NCI-H2029 treated with DMSO at 0.1 percent for 48 hours (cell line): ENCODE measurements at regions not wholly inside any gene's neighbourhood (a gene's known extent, or its start where the extent isn't known, plus 50 kb on each side); places are given as distances from the start of the nearest gene placed in this dataset.
"Not testable (repeated sequence)": the region's sequence is repeated elsewhere in the genome, so short reads cannot be mapped to it uniquely, and the experiment has no call there.

Source experiments
- DNase-seq: peaks from one replicate; lab custom pipeline; 2025; lab: John Stamatoyannopoulos, UW

DNA sequence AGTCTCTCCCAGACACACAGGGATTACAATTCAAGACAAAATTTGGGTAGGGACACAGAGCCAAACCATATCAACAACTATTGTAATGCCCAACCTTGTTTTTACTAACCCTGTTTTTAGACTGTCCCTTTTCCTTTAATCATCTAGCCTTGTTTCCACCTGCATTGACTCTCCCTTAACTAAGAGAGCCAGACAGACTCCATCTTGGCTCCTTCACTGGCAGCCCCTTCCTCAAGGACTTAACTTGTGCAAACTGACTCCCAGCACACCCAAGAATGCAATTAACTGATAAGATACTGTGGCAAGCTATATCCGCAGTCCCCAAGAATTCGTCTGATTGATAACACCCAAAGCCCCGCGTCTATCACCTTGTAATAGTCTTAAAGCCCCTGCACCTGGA is 151.8 kb upstream of the DGKB start:
- not testable (repeated sequence) for DNase-seq

DNA sequence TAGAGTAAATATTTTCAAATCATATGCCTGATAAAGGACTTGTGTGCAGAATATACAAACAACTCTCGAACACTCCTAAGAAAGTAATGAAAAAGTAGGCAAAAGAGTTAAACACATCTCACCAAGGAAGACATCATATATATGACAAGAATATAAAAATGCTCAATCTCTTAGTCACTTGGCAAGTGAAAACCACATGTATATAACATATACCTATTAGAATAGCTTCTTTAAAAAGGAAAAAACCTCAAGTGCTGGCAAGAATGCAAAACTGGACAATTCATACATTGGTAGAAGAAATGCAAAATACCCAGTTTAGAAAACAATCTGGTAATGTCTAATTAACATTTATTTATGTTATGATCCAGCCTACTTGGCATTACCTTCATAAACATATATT is 146.6 kb upstream of the DGKB start:
- DNase-seq = no peak

DNA sequence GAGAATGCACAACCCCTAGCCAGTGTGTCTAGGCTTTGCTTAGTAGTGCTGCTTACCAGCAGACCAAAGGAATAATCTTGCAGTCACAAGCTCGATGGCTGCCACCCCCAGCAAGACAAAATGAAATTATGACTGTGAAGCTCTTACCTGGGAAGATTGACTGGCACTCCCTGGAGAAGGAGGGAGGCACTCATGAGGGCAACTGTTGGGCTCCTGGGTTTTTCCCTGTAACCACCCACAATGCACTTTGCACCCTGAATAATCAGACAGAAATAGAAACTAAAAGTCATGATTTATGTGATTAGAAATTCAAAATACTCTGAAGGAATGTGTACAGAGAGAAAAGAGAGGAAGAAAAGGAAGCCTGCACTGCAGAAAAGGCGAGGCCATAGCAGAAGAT is 144.3 kb upstream of the DGKB start:
- DNase-seq = no peak

DNA sequence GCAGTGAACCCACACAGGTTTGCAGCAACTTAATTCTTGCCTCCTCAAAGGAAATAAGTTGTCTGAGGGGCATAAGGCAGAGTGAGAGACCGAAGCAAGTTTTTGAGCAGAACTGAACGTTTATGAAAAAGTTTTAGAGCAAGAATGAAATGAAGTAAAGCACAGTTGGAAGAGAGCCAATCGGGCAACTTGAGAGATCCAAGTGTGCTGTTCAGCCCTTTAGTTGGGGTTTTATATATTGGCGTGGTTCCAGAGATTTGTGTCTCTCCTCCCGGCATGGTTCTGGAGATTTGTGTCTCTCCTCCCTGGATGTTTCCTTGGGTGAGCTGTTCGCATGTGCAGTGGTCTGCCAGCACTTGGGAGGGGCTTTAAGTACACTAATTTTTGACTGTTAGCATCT is 141.4 kb upstream of the DGKB start:
- DNase-seq = no peak

DNA sequence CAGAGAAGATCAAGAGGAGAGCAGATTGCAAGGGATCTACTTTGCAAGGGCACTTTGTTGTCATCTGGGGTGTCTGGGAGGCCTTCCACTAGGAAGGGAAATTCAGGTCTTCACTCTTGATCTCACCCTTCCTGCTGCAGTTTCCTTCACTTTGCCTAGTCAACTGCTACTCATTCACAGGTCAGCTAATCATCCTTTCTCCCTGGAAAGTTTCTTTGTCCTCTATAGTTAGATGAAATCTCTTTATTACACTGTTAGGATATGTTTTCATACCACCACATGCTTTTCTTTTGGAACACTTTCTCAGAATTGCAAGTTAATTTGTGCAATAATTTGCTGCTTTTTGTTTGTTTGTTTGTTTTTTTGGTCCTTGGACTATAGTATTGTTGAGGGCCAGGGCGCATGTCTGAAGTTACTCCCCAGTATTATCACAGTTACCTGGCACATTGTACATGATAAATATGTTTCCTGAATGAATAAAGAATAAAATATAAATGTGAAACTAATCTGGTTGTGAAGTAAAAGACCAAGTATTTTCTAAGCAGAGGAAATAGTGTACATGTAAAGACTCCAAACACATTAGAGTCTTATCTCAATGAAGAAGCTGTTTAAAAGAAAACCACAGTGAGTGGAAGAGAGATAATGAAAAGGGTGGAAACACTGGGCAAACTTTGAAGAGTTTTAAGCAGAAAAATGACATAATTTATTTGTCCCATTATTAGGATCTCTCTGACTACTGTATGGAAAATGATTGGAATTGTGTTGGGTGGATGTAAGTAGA is 139.9 kb upstream of the DGKB start:
- DNase-seq = no peak

DNA sequence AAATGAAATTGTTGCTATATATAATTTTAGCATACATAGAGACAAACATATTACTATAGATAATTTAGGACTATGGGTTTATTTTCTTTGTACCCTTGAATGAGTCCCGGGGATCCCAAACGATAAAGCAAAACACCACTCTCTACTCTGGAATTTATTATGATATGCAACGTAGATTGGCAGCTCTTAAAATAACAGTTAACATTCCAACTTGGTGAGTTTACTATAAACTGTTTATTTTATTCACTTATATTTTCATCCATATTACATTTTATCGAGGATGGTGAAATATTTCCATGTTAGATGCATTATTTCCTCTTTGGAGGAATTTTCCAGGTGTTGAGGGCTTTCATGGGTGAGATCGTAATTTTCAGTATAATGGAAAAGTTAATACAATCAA is 138.7 kb upstream of the DGKB start:
- no peak for DNase-seq

DNA sequence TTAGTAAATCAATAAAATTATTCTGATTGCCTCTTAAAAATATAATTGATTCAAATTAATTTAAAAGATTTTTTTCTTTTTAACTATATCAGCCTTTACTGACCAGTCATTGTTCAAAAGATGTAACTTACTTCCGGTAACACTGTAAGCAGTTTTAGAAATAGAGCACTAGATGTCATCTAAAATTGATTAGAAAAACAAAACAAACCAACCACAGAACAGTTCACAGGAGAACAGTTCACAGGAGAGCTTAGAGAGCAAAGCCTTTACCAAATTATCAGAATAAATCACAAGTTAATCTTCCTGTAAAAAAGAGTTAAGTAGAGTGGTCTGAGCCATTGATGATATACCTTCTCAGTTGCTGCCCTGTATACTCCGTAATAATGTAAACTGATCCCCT is 133.3 kb upstream of the DGKB start:
- no peak for DNase-seq

DNA sequence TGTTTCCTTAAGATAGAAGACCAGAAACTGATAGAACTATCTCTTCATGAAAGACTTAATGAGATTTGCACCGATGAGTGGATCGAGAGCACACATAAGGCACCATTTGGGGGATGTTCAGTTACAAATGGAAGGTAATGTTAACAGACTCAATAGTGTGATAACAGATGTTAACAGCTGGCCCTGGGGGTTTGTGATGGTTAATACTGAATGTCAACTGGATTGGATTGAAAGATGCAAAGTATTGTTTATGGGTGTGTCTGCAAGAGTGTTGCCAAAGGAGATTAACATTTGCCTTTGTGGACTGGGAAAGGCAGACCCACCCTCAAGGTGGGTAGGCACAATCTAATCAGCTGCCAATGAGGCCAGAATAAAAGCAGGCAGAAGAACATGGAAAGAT is 130.5 kb upstream of the DGKB start:
- no peak for DNase-seq

DNA sequence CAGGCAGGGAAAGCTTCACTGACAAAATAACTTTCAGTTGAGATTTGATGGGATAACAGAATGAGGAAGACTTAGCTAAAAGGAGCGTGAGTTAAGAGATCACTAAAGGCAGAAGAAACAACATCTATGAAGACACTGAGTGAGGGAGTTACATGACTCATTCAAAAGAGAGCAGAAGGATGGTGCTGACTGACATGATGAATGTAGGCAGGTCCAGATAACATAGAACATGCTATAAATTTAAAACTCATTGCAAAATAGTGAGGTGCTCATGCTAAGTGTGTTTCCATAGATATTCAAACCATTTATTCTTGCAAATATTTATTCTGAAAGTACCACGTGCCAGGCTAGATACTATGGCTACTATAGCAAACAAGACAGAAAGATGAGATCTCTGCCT is 116.4 kb upstream of the DGKB start:
- DNase-seq = no peak

DNA sequence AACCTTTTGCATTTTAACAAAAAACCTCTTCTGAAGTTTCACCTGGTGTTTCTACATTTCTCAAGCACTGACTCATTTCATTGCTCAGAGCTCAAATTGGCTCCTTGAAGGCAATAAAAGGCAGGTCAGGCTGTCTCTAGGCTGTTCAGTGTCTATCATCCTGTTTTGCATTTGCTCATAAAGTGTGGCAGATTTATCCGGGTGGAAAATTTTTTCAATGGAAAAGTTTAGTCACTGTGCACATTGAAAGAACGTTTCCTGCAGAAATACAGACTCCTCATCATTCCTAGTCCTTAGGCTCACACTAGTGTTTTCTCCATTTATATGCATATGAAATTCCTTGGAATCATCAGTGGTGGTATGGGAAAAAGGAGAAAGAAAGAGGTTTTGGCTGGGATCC is 114.2 kb upstream of the DGKB start:
- no peak for DNase-seq

DNA sequence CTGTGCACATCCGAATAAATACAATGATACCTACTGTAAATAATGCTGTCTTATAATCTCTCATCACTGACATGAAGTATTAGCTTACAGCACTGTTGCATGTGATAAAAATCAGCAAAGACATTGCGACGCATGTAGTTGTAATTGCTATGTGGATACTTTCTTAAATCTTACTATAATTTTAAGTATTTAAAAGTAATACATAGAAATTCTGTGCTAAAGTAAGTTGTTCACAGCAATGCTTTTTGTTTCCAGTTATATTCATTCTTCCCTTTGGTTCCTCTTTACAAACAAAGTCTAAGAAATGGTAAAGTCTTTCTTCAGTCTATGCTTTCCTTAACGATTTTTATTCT is 113.7 kb upstream of the DGKB start:
- no peak for DNase-seq

DNA sequence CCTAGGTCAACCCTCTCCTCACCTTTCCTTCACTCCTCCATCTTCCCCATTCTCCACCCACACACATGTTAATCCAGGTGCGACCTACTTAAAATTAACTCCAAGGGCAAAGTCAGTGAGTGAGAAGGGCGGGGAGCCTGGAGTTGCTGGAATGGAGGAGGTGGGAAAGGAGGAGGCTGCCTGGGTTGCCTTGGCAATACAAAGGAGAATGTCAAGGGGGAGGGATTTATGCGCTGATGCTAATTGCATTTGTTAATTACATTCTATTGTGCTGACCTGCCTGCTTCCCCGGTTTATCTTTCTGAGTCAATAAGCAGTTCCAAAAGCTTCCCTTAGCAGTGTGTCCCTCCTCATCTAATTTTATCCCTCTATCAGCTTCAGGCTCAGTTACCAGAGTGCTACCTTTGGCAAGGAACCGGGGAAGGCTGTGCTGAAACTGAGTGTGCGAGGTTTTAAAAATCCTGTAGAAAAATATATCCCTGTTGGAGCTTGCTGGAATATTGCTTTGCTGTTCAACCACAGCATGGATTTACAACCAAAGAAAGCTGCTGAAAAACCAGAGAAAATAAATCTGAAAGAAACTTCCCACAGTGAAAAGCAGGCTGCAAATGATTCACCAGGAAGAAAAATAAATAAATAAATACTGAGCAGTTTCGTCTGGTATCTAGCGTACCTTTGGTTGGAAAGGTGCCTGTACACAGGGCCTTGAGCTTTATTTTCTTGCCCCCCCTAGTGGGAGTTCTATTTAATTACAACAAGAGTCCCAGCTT is 113.2 kb upstream of the DGKB start:
- peak; percentile 92 for DNase-seq

DNA sequence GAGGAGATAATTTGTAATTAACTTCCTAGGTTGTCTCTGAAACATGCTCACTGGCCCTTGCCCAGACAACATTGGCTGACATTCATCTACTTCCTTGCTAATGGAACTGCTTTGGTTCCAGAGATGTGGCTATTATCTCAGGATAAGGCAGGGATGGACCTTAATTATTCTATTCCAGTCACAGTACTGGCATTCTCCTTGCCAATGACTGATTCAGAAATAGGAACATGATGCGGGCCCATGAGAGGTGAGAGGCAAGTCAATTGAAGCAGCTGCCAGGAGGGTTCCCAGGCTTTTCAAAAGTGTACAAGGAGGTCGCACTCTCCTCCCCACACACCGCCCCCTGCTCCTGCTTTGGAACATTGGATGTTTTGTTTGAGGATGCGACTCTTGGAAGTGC is 109.6 kb upstream of the DGKB start:
- DNase-seq = no peak

DNA sequence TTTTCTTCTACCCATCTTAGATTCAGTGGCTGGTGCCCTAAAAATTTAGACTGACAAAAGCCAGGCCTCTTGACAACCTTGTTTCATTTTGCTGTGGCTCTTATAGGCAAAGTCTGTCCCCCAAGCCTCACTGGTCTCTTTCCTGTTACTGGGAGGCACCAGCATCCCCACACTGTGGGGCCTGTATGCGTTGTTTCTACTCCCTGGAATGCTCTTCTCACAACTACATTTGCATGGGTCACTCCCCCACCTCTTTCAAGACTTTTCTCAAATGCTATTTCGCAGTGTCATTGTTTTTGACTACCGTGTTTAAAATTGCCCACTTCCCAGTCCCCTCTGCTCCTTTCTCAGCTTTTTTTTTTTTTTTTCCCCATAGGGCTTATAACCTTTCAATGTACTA is 108.7 kb upstream of the DGKB start:
- DNase-seq = no peak

DNA sequence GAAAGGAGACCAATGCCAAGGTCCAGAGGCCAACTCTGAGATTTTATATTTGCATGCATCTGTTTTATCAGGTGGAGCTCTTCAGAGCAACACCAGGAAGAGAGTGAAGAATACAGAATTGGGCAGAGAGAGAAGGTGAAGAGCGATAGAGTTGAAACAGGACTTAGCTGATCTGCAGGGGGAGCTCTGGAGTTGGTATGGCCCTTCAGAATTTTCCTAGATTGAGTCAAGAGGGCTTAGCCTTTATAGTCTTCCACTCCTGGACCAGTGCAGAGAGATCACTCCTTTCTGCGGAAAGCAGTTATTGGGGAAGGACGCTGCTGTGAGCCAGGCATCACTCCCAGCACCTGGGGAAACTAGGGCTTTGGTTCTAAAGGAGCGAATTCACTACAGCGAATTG is 105.0 kb upstream of the DGKB start:
- no peak for DNase-seq

DNA sequence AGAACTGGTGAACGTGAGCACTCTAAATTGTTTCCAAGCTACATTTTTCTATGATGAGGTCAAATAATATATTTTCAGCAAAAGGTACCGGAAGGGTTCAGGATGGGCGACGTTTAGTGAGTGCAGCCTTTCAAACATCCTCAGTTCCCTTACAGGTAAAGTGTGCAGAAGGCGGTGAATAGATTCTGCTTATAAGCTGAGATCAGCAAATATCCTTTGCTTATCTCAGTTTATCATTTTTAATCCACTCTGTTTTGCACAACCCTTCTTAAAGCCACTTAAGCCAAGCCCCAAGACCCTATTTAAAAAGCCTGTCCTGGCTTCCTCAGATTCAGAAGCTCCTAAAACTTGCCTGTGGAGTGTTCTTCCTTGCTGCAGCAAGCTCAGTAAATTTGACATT is 103.1 kb upstream of the DGKB start:
- no peak for DNase-seq

DNA sequence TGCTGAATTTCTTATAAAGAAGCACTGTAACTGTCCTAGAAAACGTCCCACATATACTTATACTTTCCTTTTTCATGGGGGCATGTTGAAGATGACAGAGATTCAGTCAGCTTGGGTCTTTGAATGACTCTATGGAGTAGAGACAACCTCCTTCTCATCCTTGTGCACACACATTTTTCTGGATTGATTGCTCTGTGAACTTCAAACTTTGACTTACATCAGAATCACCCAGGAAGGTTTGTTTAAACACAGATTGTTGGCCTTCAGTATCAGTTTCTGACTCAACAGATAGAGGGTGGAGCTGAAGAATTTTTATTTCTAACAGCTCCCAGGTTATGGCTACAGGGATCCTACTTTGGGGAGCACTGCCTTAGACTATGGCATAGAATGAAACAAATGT is 97.6 kb upstream of the DGKB start:
- no peak for DNase-seq

DNA sequence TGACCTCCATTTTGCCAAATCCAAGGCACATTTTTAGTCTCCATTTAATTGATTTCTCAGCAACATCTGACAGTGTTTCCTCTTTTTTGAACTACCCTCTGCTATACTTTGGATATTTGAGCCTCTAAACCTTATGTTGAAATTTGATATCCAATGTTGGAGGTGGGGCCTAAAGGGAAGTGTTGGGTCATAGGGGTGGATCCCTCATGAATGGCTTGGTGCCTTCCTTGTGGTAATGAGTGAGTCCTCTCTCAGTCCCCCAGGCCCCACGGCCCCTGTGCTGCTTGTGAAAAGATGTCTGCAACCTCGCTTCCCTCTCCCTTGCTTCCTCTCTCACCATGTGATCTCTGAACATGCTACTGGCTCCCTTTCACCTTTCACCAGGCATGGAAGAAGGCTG is 96.8 kb upstream of the DGKB start:
- no peak for DNase-seq

DNA sequence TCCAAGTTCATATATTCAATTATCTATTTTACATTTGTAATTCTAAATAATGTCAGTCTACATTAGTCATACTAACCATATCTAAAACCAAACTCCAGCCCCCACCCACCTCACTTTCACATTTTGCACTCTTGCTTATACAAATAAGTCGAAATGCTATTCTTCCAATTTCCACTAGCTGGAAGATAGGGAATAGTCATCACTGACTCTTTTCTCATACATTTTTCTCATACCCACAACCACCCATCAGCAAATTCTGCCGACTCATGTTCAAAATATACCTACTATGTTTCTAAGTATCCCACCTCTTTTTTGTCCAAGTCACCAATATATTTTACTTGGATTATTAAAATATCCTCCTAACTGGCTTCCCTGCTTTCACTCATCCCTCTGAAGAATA is 93.2 kb upstream of the DGKB start:
- no peak for DNase-seq

DNA sequence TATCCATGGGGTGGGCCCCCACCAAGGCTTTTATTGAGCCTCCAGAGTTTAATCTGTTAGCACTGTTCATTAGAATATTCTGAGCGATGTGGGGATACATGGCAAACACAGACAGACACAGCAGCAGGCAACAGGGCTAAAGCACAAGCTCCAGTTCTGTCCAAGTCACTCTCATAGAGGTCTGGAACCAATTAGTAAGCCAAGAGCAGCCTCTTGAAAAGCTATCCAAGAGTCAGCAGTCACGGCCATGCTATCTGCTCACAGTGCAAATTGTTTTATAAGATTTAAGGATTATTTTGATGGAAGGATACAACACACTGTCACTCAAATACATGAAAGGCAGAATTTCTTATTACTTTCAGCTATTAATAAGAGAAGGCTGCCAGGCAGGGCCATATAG is 86.4 kb upstream of the DGKB start:
- no peak for DNase-seq

DNA sequence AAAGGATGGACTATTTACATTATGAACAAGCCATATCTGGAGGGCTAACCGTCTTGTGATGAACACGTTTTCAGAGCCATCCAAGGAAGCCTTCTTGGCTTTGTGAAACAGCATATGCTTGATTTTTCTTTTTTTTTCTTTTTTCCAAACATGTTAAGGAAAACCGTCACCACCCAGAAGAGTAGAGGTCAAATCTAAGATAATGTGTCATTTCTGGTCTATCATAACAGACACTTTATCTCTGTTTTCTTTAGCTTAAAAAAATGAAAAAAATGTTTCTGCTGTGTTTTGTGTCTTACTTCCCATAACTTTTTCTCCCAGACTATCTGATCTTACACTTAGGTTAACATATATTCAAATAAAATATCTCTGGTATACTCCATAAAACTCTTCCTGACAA is 76.1 kb upstream of the DGKB start:
- no peak for DNase-seq

DNA sequence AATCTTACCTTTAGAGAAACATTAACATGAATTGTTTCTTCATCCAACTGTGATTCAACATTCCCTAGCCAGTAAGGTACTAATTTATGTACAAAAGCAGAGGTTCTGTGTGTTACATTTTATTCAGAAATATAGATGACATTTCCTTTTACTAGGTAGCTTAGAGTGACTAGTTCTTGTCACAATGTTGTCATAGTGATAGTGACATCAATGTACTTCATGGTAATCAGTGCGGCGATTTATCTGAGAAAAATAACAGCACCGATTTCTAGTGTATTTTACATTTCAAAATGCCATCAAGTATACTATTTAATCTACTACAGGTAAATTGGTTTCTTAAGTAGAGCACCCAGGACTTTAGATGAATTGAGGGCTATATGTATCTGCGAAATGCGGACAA is 72.1 kb upstream of the DGKB start:
- no peak for DNase-seq

DNA sequence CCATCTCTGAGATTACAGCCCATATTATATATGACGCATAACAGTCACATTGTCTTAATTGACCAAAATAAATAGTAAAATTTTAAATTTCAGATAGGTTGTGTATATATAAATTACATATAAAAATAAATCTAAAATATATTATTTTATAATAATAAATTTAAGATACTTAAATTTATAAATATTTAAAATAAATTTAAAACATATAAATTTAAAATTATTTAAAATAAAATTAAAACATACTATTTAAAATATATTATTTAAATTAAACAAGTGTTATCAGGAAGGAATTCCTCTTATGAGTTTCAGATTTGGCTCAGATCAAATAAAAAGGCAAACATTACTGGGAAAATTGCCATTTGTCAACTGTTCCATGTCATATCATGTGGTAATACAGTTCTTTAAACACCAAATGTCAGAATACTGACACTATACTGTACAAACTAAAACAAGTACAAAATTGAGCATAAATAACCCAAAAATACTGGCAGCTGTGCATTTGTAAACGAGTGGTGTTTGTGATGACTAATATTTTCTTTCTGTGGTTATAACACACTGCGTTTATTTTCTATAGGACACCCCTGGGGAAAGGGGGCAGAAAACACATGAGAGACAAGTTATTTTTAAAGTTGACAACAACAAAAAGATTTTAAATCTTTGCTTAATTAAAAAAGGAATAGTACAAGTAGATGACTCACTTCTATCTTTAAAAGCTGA is 71.3 kb upstream of the DGKB start:
- DNase-seq = no peak
